ENCODE measurements at regions not wholly inside any gene's neighbourhood (a gene's known extent, or its start where the extent isn't known, plus 50 kb on each side); places are given as distances from the start of the nearest gene placed in this dataset.

- H3K27ac ChIP-seq (ENCODE audit: low read length) = no peak overlapping the region
These were observed 56.5 kb upstream of the DST start for GRCh38 chr6:56699066-56699654.

GRCh38 chr6:56695702-56696101, 53.0 kb upstream of the DST start:
- Histone ChIP-seq H3K9me3 (ENCODE audit: control insufficient read depth in 2 of 2, low read length in 2 of 2) (no peaks in the 10 kb centered on the region), H3K4me1 (ENCODE audit: control insufficient read depth, insufficient read depth, low read length) (no peaks in the 10 kb centered on the region), H3K9ac (ENCODE audit: low read length in 2 of 2) (no peak overlapping the region), H3K27ac (ENCODE audit: low read length) (no peak overlapping the region), H3K27me3 (ENCODE audit: control insufficient read depth in 1 of 2, insufficient read depth in 2 of 2, low read length in 2 of 2) (no peaks in the 10 kb centered on the region), H3K4me3 (ENCODE audit: low read length in 2 of 2) (no peak overlapping the region), H3K36me3 (ENCODE audit: control insufficient read depth in 2 of 2, insufficient read depth in 2 of 2, low read length in 2 of 2) (no peaks in the 10 kb centered on the region)

More at GRCh38 chr6:56699066-56699654, 56.5 kb upstream of the DST start:
- Histone ChIP-seq H3K27me3 (ENCODE audit: control insufficient read depth in 1 of 2, insufficient read depth in 2 of 2, low read length in 2 of 2) (no peaks in the 10 kb centered on the region), H3K4me3 (ENCODE audit: low read length in 2 of 2) (no peak overlapping the region), H3K9ac (ENCODE audit: low read length in 2 of 2) (no peak overlapping the region), H3K9me3 (ENCODE audit: control insufficient read depth in 2 of 2, low read length in 2 of 2) (no peaks in the 10 kb centered on the region), H3K36me3 (ENCODE audit: control insufficient read depth in 2 of 2, insufficient read depth in 2 of 2, low read length in 2 of 2) (no peaks in the 10 kb centered on the region), H3K4me1 (ENCODE audit: control insufficient read depth, insufficient read depth, low read length) (no peaks in the 10 kb centered on the region)

DNA sequence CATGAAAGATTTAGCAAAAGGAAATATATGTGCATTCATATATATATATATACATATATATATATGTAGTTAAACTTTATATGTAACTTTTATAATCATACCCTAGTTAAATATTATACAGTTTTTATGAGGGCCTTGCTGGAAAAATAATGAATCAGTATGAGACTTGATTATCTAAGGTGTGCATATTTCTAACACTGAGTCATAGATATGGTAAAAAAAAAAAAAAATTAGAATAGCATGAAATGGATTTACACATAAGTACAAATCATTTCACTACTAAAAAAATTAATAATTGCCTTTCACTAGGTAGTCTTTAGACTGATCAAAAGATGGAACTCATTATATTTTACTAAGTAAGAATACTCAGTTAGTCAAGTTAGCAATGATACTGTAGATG, 51.3 kb upstream of the DST start:
- no peak overlapping the region for H3K9ac ChIP-seq (ENCODE audit: low read length in 2 of 2)
- no peak overlapping the region for H3K4me3 ChIP-seq (ENCODE audit: low read length in 2 of 2)
- no peaks in the 10 kb centered on the region for H3K36me3 ChIP-seq (ENCODE audit: control insufficient read depth in 2 of 2, insufficient read depth in 2 of 2, low read length in 2 of 2)
- no peaks in the 10 kb centered on the region for H3K9me3 ChIP-seq (ENCODE audit: control insufficient read depth in 2 of 2, low read length in 2 of 2)
- no peaks in the 10 kb centered on the region for H3K4me1 ChIP-seq (ENCODE audit: control insufficient read depth, insufficient read depth, low read length)
- no peak overlapping the region for H3K27ac ChIP-seq (ENCODE audit: low read length)
- no peaks in the 10 kb centered on the region for H3K27me3 ChIP-seq (ENCODE audit: control insufficient read depth in 1 of 2, insufficient read depth in 2 of 2, low read length in 2 of 2)

- H3K9ac ChIP-seq (ENCODE audit: low read length in 2 of 2) = peak overlapping the region; percentile 55 to 57
- H3K4me3 ChIP-seq (ENCODE audit: low read length in 2 of 2) = peak overlapping the region; percentile 65 to 68
- no peaks in the 10 kb centered on the region for H3K27me3 ChIP-seq (ENCODE audit: control insufficient read depth in 1 of 2, insufficient read depth in 2 of 2, low read length in 2 of 2)
- H3K27ac ChIP-seq (ENCODE audit: low read length) = peak overlapping the region; percentile 69
- H3K4me1 ChIP-seq (ENCODE audit: control insufficient read depth, insufficient read depth, low read length) = no peaks in the 10 kb centered on the region
- no peaks in the 10 kb centered on the region for H3K36me3 ChIP-seq (ENCODE audit: control insufficient read depth in 2 of 2, insufficient read depth in 2 of 2, low read length in 2 of 2)
- no peaks in the 10 kb centered on the region for H3K9me3 ChIP-seq (ENCODE audit: control insufficient read depth in 2 of 2, low read length in 2 of 2)
These were observed 50.5 kb upstream of the DST start for GRCh38 chr6:56693246-56693607.

- Histone ChIP-seq H3K4me3 (ENCODE audit: low read length in 2 of 2) (peak overlapping the region; percentile 65 to 68), H3K4me1 (ENCODE audit: control insufficient read depth, insufficient read depth, low read length) (no peaks in the 10 kb centered on the region), H3K36me3 (ENCODE audit: control insufficient read depth in 2 of 2, insufficient read depth in 2 of 2, low read length in 2 of 2) (no peaks in the 10 kb centered on the region), H3K9me3 (ENCODE audit: control insufficient read depth in 2 of 2, low read length in 2 of 2) (no peaks in the 10 kb centered on the region), H3K27ac (ENCODE audit: low read length) (peak overlapping the region; percentile 69), H3K27me3 (ENCODE audit: control insufficient read depth in 1 of 2, insufficient read depth in 2 of 2, low read length in 2 of 2) (no peaks in the 10 kb centered on the region), H3K9ac (ENCODE audit: low read length in 2 of 2) (peak overlapping the region; percentile 55 to 57)
These were observed 50.0 kb upstream of the DST start for GRCh38 chr6:56692523-56693245.

Data from stomach smooth muscle (tissue), 2 donors.